ENCODE measurements at regions not wholly inside any gene's neighbourhood (a gene's known extent, or its start where the extent isn't known, plus 50 kb on each side); places are given as distances from the start of the nearest gene placed in this dataset.

- DNase-seq (ENCODE audit: low read depth, low spot score): no peak
- Histone ChIP-seq H3K9me3 (ENCODE audit: insufficient read depth, low read length) (no peaks in the 10 kb centered on the region; the same call in 1 of the 2 replicates), H3K36me3 (ENCODE audit: insufficient read depth, insufficient read length, low read length) (no peaks in the 10 kb centered on the region), H3K27me3 (ENCODE audit: insufficient read depth, insufficient read length) (no peaks in the 10 kb centered on the region), H3K4me3 (ENCODE audit: insufficient read length, low read depth) (no peak overlapping the region), H3K4me1 (ENCODE audit: insufficient read depth, insufficient read length) (no peaks in the 10 kb centered on the region), H3K9ac (ENCODE audit: insufficient read length, low read depth) (no peak overlapping the region)
- TF ChIP-seq ZNF274 (IDR thresholded peaks at IDR 0.05; ENCODE audit: low read depth, low read length) (no peak), SUZ12 (IDR thresholded peaks at IDR 0.05; ENCODE audit: extremely low read depth, insufficient read depth, insufficient read length) (no peak), YY1 (IDR thresholded peaks at IDR 0.05; ENCODE audit: insufficient read depth, insufficient read length) (no peak)
Observed at GRCh38 chr5:44885903-44886302, 77.2 kb downstream of the MRPS30 start.

GRCh38 chr5:44887722-44888121, 79.0 kb downstream of the MRPS30 start:
- H3K4me1 ChIP-seq (ENCODE audit: insufficient read depth, insufficient read length): no peaks in the 10 kb centered on the region
- DNase-seq (ENCODE audit: low read depth, low spot score): no peak
- no peak overlapping the region for H3K9ac ChIP-seq (ENCODE audit: insufficient read length, low read depth)
- H3K4me3 ChIP-seq (ENCODE audit: insufficient read length, low read depth): no peak overlapping the region
- H3K9me3 ChIP-seq (ENCODE audit: insufficient read depth, low read length): no peaks in the 10 kb centered on the region; the same call in 1 of the 2 replicates
- no peaks in the 10 kb centered on the region for H3K36me3 ChIP-seq (ENCODE audit: insufficient read depth, insufficient read length, low read length)
- H3K27me3 ChIP-seq (ENCODE audit: insufficient read depth, insufficient read length): no peaks in the 10 kb centered on the region
- TF ChIP-seq YY1 (IDR thresholded peaks at IDR 0.05; ENCODE audit: insufficient read depth, insufficient read length): no peak
- no peak for TF ChIP-seq ZNF274 (IDR thresholded peaks at IDR 0.05; ENCODE audit: low read depth, low read length)
- TF ChIP-seq SUZ12 (IDR thresholded peaks at IDR 0.05; ENCODE audit: extremely low read depth, insufficient read depth, insufficient read length): no peak

GRCh38 chr5:44888435-44888834, 79.7 kb downstream of the MRPS30 start:
- TF ChIP-seq YY1 (IDR thresholded peaks at IDR 0.05; ENCODE audit: insufficient read depth, insufficient read length): no peak
- TF ChIP-seq ZNF274 (IDR thresholded peaks at IDR 0.05; ENCODE audit: low read depth, low read length): no peak
- TF ChIP-seq SUZ12 (IDR thresholded peaks at IDR 0.05; ENCODE audit: extremely low read depth, insufficient read depth, insufficient read length): no peak
- H3K9me3 ChIP-seq (ENCODE audit: insufficient read depth, low read length): no peaks in the 10 kb centered on the region; the same call in 1 of the 2 replicates
- H3K9ac ChIP-seq (ENCODE audit: insufficient read length, low read depth): no peak overlapping the region
- no peak for DNase-seq (ENCODE audit: low read depth, low spot score)
- no peaks in the 10 kb centered on the region for H3K36me3 ChIP-seq (ENCODE audit: insufficient read depth, insufficient read length, low read length)
- no peaks in the 10 kb centered on the region for H3K4me1 ChIP-seq (ENCODE audit: insufficient read depth, insufficient read length)
- no peaks in the 10 kb centered on the region for H3K27me3 ChIP-seq (ENCODE audit: insufficient read depth, insufficient read length)
- no peak overlapping the region for H3K4me3 ChIP-seq (ENCODE audit: insufficient read length, low read depth)

GRCh38 chr5:44891116-44891515, 82.4 kb downstream of the MRPS30 start:
- no peak for DNase-seq (ENCODE audit: low read depth, low spot score)
- no peaks in the 10 kb centered on the region for H3K27me3 ChIP-seq (ENCODE audit: insufficient read depth, insufficient read length)
- peaks cover 1% of the 10 kb centered on the region for H3K4me1 ChIP-seq (ENCODE audit: insufficient read depth, insufficient read length)
- TF ChIP-seq ZNF274 (IDR thresholded peaks at IDR 0.05; ENCODE audit: low read depth, low read length) (no peak), SUZ12 (IDR thresholded peaks at IDR 0.05; ENCODE audit: extremely low read depth, insufficient read depth, insufficient read length) (no peak), YY1 (IDR thresholded peaks at IDR 0.05; ENCODE audit: insufficient read depth, insufficient read length) (no peak)
- H3K4me3 ChIP-seq (ENCODE audit: insufficient read length, low read depth): no peak overlapping the region
- no peaks in the 10 kb centered on the region for H3K9me3 ChIP-seq (ENCODE audit: insufficient read depth, low read length)
- H3K9ac ChIP-seq (ENCODE audit: insufficient read length, low read depth): no peak overlapping the region
- H3K36me3 ChIP-seq (ENCODE audit: insufficient read depth, insufficient read length, low read length): no peaks in the 10 kb centered on the region

- no peaks in the 10 kb centered on the region for H3K36me3 ChIP-seq (ENCODE audit: insufficient read depth, insufficient read length, low read length)
- no peaks in the 10 kb centered on the region for H3K27me3 ChIP-seq (ENCODE audit: insufficient read depth, insufficient read length)
- DNase-seq (ENCODE audit: low read depth, low spot score): no peak
- no peaks in the 10 kb centered on the region for H3K9me3 ChIP-seq (ENCODE audit: insufficient read depth, low read length)
- no peak overlapping the region for H3K4me3 ChIP-seq (ENCODE audit: insufficient read length, low read depth)
- TF ChIP-seq YY1 (IDR thresholded peaks at IDR 0.05; ENCODE audit: insufficient read depth, insufficient read length) (no peak), SUZ12 (IDR thresholded peaks at IDR 0.05; ENCODE audit: extremely low read depth, insufficient read depth, insufficient read length) (no peak), ZNF274 (IDR thresholded peaks at IDR 0.05; ENCODE audit: low read depth, low read length) (no peak)
- H3K9ac ChIP-seq (ENCODE audit: insufficient read length, low read depth): no peak overlapping the region
- H3K4me1 ChIP-seq (ENCODE audit: insufficient read depth, insufficient read length): peaks cover under 1% of the 10 kb centered on the region
Observed at GRCh38 chr5:44900273-44900954, 91.7 kb downstream of the MRPS30 start.

GRCh38 chr5:44907396-44907795, 98.6 kb downstream of the MRPS30 start:
- H3K4me3 ChIP-seq (ENCODE audit: insufficient read length, low read depth): no peak overlapping the region
- no peaks in the 10 kb centered on the region for H3K27me3 ChIP-seq (ENCODE audit: insufficient read depth, insufficient read length)
- no peaks in the 10 kb centered on the region for H3K36me3 ChIP-seq (ENCODE audit: insufficient read depth, insufficient read length, low read length)
- no peak for DNase-seq (ENCODE audit: low read depth, low spot score)
- H3K9ac ChIP-seq (ENCODE audit: insufficient read length, low read depth): no peak overlapping the region
- TF ChIP-seq YY1 (IDR thresholded peaks at IDR 0.05; ENCODE audit: insufficient read depth, insufficient read length): no peak
- TF ChIP-seq ZNF274 (IDR thresholded peaks at IDR 0.05; ENCODE audit: low read depth, low read length): no peak
- no peak for TF ChIP-seq SUZ12 (IDR thresholded peaks at IDR 0.05; ENCODE audit: extremely low read depth, insufficient read depth, insufficient read length)
- H3K4me1 ChIP-seq (ENCODE audit: insufficient read depth, insufficient read length): no peaks in the 10 kb centered on the region
- no peaks in the 10 kb centered on the region for H3K9me3 ChIP-seq (ENCODE audit: insufficient read depth, low read length)

GRCh38 chr5:44909004-44909403, 100.3 kb downstream of the MRPS30 start:
- no peaks in the 10 kb centered on the region for H3K27me3 ChIP-seq (ENCODE audit: insufficient read depth, insufficient read length)

More at GRCh38 chr5:44909004-44909403, 100.3 kb downstream of the MRPS30 start:
- H3K4me3 ChIP-seq (ENCODE audit: insufficient read length, low read depth): no peak overlapping the region
- no peak overlapping the region for H3K9ac ChIP-seq (ENCODE audit: insufficient read length, low read depth)
- TF ChIP-seq SUZ12 (IDR thresholded peaks at IDR 0.05; ENCODE audit: extremely low read depth, insufficient read depth, insufficient read length) (no peak), ZNF274 (IDR thresholded peaks at IDR 0.05; ENCODE audit: low read depth, low read length) (no peak), YY1 (IDR thresholded peaks at IDR 0.05; ENCODE audit: insufficient read depth, insufficient read length) (no peak)
- DNase-seq (ENCODE audit: low read depth, low spot score): no peak
- H3K36me3 ChIP-seq (ENCODE audit: insufficient read depth, insufficient read length, low read length): no peaks in the 10 kb centered on the region
- no peaks in the 10 kb centered on the region for H3K9me3 ChIP-seq (ENCODE audit: insufficient read depth, low read length)
- H3K4me1 ChIP-seq (ENCODE audit: insufficient read depth, insufficient read length): no peaks in the 10 kb centered on the region

Data from NT2/D1 (cell line).